Esophagus squamous epithelium (tissue), 4 donors: ENCODE measurements at regions not wholly inside any gene's neighbourhood (a gene's known extent, or its start where the extent isn't known, plus 50 kb on each side); places are given as distances from the start of the nearest gene placed in this dataset.

Experiments used
- POLR2A ChIP-seq, 4 donors: fragments of 450-650 bp; IDR thresholded peaks; one replicate each; pipeline ENCODE4 v1.6.1; 2017; ENCODE audit warnings: antibody characterized with exemption in 4 of 4, mild to moderate bottlenecking in 4 of 4, moderate library complexity in 3 of 4
- TF ChIP-seq, protein P1 (sequence below), 6 experiments: fragments of 450-650 bp in 4 of 6; fragments of 200-600 bp in 2 of 6; sonication (generic) in 2 of 6; IDR thresholded peaks; one replicate each; pipeline ENCODE4 v1.5.1; 2016 to 2019; ENCODE audit warnings: antibody characterized with exemption in 6 of 6, mild to moderate bottlenecking in 4 of 6, moderate library complexity in 4 of 6

DNA sequence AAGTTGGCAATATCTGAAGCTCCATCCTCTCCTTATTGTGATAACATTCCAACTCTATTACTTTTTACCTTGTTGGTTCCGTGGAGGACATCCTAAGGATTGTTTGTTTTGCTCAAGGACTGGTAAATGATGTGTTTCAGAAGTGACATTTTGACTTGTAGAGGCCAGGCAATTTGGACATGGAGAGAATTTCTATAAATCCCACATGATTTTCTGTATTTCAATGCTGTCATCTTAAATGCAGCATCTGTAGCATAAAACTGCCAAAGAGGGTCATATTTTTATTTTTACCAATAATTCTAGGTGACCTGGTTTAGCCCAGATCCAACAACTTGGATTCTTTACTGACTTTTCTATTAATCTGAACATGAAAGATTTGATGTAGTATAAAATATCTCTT lies 328.4 kb downstream of the BMP4 start:
- TF ChIP-seq POLR2A (IDR thresholded peaks at IDR 0.05): no peak
- TF ChIP-seq, protein P1, sequence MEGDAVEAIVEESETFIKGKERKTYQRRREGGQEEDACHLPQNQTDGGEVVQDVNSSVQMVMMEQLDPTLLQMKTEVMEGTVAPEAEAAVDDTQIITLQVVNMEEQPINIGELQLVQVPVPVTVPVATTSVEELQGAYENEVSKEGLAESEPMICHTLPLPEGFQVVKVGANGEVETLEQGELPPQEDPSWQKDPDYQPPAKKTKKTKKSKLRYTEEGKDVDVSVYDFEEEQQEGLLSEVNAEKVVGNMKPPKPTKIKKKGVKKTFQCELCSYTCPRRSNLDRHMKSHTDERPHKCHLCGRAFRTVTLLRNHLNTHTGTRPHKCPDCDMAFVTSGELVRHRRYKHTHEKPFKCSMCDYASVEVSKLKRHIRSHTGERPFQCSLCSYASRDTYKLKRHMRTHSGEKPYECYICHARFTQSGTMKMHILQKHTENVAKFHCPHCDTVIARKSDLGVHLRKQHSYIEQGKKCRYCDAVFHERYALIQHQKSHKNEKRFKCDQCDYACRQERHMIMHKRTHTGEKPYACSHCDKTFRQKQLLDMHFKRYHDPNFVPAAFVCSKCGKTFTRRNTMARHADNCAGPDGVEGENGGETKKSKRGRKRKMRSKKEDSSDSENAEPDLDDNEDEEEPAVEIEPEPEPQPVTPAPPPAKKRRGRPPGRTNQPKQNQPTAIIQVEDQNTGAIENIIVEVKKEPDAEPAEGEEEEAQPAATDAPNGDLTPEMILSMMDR (IDR thresholded peaks at IDR 0.05): no peak
